Mesenteric fat pad (tissue), 1 donor: ENCODE measurements at regions not wholly inside any gene's neighbourhood (a gene's known extent, or its start where the extent isn't known, plus 50 kb on each side); places are given as distances from the start of the nearest gene placed in this dataset.

Source experiments
- DNase-seq: peaks from one replicate; pipeline ENCODE4 v3.0.0-alpha.2; 2020; ENCODE audit warnings: low spot score
- donor health status: DM: yes; HTN: yes; CAD: no.

GRCh38 chr2:105652014-105652796 lies 92.5 kb upstream of the NCK2 start:
- DNase-seq, result no peak

GRCh38 chr2:105649534-105649933 lies 95.2 kb upstream of the NCK2 start:
- DNase-seq, result no peak

- DNase-seq, result no peak
These were observed 97.0 kb upstream of the NCK2 start for GRCh38 chr2:105647731-105648130.

- DNase-seq, result no peak
These were observed 98.0 kb upstream of the NCK2 start for GRCh38 chr2:105646774-105647076.

- DNase-seq, result no peak
These were observed 98.6 kb upstream of the NCK2 start for GRCh38 chr2:105645938-105646773.

GRCh38 chr2:105645031-105645937 lies 99.4 kb upstream of the NCK2 start:
- DNase-seq, result no peak

GRCh38 chr2:105644174-105644980 lies 100.3 kb upstream of the NCK2 start:
- no peak for DNase-seq

GRCh38 chr2:105643405-105644173 lies 101.1 kb upstream of the NCK2 start:
- DNase-seq, result no peak

- DNase-seq, result no peak
These were observed 103.3 kb upstream of the NCK2 start for GRCh38 chr2:105641389-105641811.

GRCh38 chr2:105640246-105640645 lies 104.5 kb upstream of the NCK2 start:
- no peak for DNase-seq

GRCh38 chr2:105636109-105636740 lies 108.5 kb upstream of the NCK2 start:
- no peak for DNase-seq

GRCh38 chr2:105635564-105635963 lies 109.1 kb upstream of the NCK2 start:
- no peak for DNase-seq

GRCh38 chr2:105634198-105634597 lies 110.5 kb upstream of the NCK2 start:
- no peak for DNase-seq

- no peak for DNase-seq
These were observed 112.8 kb upstream of the NCK2 start for GRCh38 chr2:105631922-105632321.

- no peak for DNase-seq
These were observed 113.7 kb upstream of the NCK2 start for GRCh38 chr2:105631011-105631410.

GRCh38 chr2:105629634-105630033 lies 115.1 kb upstream of the NCK2 start:
- DNase-seq, result no peak

- no peak for DNase-seq
These were observed 117.2 kb upstream of the NCK2 start for GRCh38 chr2:105627534-105627933.

GRCh38 chr2:105626966-105627340 lies 117.8 kb upstream of the NCK2 start:
- DNase-seq, result no peak

- no peak for DNase-seq
These were observed 118.3 kb upstream of the NCK2 start for GRCh38 chr2:105626212-105626965.
